Stimulated activated CD4-positive, alpha-beta T cell treated with anti-CD3 and anti-CD28 coated beads, Interleukin-15, amount 100 ng/mL, for 48 hours (primary cell): ENCODE measurements at regions not wholly inside any gene's neighbourhood (a gene's known extent, or its start where the extent isn't known, plus 50 kb on each side); places are given as distances from the start of the nearest gene placed in this dataset.
"Not testable (repeated sequence)": the region's sequence is repeated elsewhere in the genome, so short reads cannot be mapped to it uniquely, and the experiment has no call there.

Experiments
- DNase-seq, 2 donors: peaks; one replicate each; pipeline ENCODE4 v3.0.0-alpha.2; 2020; ENCODE audit warnings: low read depth in 2 of 2

DNA sequence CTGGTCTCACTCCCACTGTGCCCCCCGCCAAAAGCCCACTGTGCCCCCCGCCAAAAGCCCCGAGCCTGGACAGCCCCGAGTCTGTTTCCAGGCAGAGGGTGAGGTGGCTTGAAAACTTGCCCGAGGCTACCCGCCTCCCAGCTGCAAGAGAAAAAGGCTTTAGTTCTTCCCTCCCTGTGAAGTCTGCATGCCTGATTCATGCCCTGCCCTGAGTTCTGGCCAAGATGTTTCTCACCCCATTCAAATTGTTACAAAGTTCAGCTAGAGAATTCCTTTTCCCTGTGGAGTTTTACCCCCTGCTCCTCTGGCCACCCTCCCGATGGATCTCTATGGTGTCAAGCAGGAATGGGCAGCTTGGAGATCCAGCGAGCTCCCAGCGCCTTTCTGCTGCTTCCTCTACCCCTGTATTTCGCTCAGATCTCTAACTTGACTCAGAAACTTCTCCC, 298.8 kb upstream of the MAP3K7 start:
- no peak for DNase-seq

DNA sequence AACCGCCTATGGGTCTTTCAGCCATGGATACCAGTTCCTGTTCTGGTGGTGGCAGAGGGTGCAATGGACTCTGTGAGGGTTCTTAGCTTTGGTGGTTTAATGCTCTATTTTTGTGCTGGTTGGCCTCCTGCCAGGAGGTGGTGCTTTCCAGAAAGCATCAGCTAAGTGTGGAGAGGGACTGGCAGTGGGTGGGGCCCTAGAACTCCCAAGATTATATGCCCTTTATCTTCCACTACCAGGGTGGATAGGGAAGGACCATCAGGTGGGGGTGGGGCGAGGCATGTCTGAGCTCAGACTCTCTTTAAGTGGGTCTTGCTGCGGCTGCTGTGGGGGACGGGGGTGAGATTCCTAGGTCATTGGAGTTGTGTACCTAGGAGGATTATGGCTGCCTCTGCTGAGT, 298.3 kb upstream of the MAP3K7 start:
- not testable (repeated sequence) for DNase-seq

DNA sequence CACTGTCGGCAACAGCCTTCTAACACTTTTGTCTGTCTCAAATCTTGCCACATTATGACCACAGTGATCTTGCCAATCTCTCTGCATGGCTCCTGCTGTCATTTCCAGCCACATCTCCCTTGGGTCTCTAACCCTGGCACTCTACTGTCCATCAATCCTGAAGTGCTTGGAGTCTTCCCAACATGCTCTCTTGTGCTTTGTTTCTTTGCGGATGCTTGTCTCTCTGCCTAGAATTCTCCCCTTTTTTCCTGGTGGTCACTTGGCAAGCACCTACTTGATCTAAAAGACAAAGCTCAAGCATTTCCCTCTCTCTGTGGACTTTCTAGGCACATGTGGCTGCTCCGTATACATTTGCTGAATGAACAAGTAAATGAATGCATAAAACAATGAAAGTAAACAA, 290.7 kb upstream of the MAP3K7 start:
- no peak for DNase-seq

DNA sequence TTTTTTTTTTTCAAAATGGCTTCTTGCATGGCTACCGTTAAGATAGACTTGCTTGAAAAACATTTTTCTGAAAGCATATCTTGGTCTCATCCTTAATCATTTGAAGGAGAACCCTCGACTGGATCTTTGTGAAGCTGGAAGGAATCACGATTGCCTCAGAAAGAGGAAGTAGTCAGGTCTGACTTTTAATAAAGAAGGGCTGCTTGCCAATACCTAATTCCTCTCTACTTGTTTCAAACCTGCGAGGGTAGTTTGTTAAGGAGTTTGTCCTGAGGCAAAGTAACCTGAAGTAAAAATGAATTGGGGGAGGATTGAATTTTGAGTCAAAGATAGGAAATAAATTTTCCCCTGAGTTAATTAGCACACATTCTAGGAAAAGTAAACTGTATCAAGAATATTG, 288.1 kb upstream of the MAP3K7 start:
- no peak for DNase-seq

DNA sequence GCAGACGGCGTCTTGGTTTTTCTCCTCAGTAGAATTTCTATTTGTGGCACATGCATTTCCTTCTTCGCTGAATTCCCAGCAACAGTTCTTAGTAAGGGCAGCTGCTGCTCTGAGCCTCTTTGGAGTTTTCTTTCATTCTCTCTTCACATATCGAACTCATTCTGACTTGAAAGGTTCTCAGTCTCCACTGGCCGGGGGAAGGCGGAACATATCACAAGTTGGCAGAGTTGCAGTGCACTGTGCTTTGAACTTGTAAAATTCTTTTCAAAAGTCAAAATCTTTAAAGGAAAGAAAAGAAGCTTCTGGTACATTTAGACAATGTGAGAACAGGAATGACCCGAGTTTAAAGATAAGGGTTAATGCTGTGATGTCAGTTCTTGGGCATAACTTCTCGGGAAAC, 286.1 kb upstream of the MAP3K7 start:
- no peak for DNase-seq

DNA sequence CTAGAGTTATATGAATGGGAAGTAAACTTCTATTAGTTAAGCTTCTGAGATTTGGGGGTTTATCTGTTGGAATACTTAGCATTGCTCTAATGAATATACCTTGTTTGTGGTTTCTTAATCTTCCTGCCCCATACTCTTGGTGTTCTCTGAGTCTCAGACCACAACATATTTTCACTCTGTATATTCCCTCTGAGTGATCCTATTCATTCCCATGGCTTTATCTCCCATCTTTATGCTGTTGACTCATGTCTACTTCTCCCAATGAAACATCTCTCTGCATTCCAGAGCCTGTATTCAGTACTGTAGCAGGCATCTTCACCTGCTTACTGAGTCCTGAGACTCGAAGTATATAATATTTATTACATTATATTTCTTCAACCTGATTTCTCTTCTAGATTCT, 283.7 kb upstream of the MAP3K7 start:
- DNase-seq = no peak

DNA sequence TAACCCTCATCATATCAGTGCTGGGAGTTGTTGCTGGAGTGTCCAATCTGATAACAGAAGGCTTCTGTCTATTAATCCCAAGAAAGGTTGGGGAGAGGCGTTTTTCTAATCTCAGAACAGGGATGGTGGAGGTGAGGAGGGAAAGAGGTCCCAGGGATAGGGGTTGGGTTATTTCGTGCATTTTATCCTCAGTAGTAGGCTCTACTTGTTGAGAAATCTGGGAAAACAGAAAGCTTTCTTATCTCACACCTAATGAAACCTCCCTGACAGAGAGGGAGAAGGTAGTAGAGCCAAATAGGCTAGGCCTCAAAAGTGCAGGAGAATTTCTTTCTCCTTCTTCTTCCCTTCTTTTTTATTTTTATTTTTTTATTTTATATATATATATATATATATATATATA, 281.8 kb upstream of the MAP3K7 start:
- no peak for DNase-seq

DNA sequence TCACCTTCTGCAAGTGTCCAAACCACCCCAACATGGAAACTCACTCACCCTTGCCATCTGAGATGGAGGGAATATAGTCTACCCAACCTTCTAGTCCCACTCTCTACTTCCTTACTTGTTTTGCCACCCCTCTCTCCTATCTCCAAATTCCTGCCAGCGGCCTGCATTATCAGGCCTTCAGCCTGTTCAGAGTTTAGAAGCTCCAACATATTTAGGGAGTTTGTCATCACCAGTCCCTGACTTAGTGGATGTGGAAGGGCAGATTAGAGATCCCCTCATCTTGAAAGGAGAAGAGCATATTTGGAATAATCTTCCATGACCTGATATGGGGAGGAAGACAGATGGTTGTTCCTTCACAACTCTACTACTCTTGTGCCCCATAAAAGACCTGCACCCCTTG, 281.4 kb upstream of the MAP3K7 start:
- DNase-seq = no peak

DNA sequence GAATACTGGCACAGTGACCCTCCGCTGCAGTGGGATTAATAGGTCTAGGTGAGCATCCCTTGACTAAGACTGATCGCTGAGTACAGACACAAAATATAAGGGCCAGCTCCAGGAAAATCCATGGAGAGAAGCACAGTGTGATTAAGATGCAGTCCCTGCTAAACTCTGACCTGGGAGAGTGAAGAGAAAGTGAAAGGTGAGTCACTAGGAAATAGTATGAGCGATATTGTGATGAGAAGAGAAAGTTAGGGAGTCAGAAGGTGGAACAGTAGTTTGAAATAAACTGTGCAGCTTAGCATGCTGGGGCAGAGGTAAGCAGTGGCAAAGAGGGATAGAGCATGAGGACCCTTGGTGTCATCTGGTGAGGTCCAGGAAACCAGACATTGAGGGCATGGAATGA, 278.6 kb upstream of the MAP3K7 start:
- no peak for DNase-seq

DNA sequence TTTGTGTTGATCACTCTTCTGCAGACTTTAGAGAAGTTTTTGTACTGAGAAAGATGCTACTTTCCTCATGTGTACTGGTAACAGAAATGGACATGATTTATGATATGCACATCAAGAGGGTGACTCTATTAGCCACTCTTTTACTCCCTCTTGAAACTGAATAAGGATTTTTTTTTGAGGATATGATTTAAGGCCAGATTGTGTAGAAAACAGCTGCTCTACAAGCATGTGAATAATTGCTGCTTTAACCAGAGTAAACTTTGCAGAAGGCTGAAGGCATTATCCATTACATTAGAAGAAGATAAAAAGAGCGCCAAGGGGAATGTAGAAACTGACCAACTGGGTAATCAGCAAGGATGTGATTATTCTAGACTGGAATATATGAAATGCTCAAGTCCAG, 276.2 kb upstream of the MAP3K7 start:
- DNase-seq = no peak

DNA sequence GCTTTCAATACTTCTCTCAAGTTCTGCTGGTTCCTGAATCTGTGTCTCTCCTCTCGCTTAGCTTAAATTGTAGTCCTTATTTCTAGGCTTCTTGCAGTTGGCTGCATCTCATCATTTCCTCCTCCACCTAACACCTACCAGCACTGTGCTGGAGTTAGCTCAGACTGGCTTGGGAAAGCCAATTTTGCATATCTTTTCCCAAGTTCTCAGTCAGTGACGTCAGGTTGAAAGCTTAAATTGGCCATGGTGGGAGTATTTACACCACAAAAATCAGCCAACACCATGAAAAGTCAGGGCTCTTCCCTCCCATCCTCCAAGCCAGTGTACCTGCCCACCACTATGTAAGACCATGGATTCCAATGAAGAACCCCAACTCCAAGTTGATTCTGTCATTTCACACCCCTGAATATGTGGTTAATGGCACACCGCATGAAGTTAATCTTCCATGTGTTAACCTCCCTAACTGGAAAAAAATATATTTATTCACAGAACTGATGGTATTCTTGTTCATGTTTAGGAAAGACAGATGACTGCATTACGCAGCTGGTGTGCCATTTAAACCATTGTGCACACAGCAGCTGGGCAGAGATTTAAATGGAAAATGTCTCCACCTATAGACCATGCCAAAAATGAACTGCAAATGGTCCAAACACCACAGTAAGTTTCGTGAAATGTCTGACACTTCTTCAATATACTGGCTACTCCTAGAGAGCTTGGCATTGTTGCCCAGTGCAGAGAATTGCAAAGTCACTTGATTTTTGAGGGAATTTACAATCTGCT, 274.1 kb upstream of the MAP3K7 start:
- no peak for DNase-seq

DNA sequence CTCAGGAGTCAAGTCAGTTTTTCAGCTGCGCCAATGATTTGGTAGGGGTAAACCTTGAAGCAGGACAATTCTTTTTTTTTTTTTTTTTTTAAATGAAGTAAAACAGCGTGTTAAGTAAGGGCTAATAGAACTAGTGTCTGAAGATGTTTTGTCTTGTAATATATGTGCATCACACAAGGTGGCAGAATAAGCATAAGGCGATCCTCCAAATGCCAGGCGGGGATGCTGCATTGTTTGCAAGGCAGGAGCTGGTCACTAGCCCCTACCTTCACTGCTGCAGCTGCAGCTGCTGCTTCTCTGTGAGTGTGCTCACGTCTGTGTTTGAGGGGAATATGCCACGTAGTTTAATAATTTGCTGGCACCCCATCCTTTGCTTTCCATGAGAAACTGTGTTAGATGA, 272.7 kb upstream of the MAP3K7 start:
- DNase-seq = no peak

DNA sequence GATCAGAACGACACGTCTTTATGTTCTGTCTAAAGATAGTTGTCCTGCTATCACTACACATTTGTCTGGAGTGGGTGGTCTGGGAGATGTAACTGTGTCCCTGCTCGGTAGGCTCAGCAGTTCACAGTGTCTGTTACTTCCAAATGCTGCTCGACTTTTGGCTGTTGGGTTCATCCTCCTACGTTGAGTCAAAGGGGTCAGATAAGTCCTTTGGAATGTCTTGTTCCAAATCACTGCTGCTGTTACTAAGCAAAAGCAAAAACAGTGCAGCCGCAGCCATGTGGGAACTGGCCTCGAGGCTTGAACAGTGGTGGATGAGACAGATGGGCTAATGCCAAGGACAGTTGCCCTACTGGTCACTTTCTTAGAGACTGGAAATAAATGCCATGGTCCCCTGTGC, 272.2 kb upstream of the MAP3K7 start:
- DNase-seq = no peak

DNA sequence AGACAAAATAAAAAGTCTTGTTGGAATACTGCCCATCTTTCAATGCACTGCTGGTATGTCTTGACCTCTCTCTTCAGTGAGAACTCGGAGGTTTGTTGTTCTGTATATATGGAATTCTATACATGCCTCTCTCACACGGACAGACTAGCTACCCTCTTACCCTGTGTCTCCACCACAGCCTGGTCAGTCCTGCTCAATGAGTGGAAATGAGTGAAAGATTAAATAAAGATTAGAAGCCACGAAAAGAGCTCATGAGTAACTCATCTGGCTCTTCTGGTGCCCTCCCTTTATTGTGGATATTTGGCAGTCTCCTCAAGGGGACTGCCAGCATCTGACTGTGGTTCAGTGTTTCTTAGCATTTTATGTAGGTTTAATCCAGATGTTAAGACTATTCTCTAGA, 262.8 kb upstream of the MAP3K7 start:
- no peak for DNase-seq

DNA sequence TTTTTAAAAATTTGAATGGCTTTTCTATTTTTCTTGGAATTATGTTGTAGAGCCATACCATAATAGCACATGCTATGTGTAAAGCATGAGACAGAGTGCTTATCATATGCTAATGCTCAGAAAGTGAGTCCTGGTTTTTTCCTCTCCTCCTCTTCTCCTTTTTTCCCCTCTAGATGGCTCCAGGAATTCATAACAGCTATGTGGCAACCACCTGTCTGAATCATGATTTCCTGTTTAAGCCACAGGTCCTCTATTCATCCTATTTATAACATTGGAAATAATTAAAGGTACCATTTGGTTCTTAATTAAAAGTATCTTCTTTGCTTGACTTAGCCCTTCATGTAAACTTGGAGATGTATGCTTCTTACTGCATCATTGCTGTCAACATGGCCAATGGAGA, 260.0 kb upstream of the MAP3K7 start:
- DNase-seq = no peak

DNA sequence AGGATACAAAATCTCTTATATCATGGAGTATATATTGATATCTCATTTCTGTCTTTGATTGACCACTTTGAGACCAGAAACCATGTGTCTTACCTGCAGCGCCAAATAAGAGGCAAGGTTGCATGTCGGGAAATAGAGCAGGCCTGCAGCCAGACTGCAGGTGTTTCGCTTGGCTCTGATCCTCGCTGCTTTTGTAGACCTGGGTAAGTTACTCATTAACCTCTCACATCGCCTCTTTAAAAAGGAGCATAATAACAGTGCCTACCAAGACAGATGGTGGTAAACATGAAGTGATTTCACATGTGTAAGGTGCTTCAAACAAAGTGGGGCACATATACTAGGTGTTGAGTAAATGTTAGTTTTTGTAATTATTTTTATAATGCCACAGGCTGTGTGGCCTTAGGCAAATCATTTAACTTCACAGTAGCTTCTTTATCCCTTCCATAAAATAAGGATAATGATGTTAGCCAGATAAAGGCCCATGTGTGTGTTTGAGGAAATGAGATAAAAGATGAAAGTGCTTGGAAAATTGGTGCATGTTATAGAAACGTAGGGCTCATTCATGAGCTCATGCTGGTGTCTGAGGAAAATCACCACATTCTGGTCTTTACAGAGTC, 248.8 kb upstream of the MAP3K7 start:
- DNase-seq = no peak

DNA sequence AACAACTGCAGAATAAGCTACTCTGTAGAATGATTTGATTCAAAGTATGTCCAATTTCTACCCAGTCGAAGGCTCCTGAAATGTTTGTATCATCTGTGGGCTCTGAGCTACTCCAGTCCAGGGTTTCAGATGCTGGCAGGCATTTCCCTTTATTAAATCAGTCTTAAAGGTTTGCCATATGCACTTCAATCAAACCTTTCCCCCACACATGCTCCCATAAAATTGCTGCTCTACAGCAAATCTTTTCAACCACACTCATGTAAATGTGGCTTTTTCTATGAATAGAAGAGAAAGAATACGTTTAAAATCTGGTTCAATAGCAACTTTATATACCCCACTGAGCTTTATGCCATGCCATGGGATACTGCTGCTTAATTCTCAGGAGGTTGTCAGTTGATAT, 242.4 kb upstream of the MAP3K7 start:
- DNase-seq = no peak

DNA sequence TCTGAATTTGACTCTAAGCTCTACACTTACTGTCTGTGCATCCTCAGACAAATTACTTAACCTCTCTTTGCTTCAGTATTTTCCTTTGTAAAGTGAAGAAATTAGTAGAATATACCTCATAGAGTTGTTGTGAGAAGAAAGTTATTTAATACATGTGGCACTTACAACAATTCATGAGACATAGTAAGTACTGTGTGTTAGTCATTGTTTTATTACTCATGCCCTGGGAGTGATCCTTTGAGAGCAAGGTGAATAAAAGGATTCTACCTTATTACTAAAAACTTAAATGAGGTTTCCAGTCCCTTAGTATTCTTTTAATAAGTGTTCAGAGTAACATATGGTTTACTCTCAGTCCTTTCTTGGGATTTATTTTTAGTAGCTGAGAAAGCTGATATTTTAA, 233.6 kb upstream of the MAP3K7 start:
- no peak for DNase-seq

DNA sequence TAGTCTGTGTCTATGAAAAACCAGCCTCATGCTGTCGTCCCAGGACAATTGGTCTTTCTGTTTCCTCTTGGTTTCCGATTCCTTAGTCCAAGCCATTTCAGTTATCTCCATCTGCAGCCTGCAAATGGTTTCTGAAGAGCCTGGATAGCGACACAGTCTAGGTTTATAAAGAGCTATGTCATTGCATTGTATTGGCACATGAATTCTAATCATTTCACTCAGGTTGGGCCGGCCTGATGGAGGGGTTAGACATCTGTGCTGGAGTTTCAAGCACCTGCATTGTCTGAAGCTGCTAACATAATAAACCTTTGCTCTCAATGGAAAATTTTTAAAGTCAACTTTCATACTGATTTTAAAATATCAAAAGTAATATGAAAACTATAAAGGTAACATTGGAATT, 232.6 kb upstream of the MAP3K7 start:
- no peak for DNase-seq

DNA sequence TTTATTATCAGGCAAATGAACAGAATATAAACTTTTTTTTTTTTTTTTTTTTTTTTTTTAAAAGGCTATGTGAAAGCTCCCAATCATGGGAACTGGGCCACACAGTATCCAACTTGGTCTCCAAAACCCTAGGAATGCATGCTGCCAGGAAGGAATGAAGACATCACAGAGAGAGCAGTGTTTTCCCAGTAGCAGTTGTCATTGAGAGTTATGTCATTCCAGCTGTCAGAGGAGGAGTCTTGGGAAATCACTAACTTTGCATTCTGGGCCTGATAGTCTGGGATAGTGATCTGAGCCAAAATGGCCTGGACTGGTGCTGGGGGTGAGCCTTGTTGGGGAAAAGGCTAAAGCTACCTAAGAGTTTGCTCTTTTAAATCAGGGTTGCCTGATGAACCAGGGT, 231.3 kb upstream of the MAP3K7 start:
- DNase-seq = no peak

DNA sequence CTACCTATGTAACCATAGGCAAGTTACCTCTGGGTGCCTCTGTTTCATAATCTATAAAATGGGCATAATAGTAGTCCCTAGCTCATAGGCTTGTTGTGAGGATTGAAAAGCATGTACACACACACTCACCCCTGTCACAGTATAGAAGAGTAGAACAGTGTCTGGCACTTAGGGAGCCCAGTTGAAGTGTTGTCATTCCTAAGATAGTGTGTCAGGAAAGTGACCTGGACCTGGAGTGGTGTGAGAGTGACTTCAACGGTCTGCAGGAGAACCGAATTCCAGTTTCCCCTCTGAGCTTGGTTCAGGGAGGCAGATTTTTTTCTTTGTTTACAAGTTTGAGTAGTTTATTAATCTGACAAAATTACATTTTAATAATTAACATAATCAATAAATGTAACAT, 229.9 kb upstream of the MAP3K7 start:
- no peak for DNase-seq

DNA sequence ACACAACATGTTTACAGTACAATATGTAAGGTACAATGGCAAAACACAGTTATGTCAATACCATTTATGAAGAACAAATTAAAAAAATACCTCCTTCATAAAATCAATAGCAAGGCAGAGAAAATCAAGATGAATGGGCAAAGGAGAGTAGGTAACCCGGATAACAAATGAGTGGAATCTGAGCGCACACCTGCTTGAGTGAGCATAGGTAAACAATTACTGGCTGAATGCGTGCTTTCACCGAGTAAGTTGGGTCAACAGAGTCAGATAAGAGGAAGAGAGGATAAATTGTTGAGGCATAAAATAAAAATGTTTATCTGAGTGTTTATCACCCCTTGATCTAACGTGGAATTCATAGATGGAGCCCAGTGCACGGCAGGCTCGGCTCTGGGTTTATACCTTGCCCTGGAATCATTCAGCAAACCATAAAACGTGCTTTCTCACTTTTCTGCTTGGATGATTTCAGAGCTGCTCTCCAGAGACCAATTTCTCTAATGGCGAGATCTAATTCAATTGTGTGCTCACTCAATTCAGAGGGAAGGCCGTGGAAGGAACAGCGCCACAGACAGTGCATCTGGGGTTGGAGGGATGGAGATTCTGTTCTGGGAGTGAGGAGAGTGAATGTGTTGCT, 224.8 kb upstream of the MAP3K7 start:
- DNase-seq = no peak

DNA sequence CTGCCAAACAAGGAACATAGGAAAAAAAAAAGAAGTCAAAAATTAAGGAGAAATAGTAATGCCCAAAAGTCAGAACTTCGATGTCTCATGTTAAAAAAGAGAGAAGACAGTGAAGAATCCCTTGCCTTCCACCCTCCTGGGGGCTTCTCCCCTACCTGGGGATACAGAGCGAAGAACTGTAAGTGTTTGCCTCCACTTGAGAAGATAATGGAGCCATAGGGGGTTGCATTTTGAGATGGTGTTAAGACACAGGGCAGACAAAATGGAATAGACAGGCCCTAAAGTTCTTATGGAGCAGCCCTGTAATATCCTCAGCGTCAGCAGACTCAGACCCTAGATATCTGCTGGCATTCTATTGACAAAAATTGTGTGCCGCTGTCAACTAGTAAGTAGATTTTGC, 222.2 kb upstream of the MAP3K7 start:
- DNase-seq = no peak
